Stimulated activated CD8-positive, alpha-beta memory T cell treated with anti-CD3 and anti-CD28 coated beads, Interleukin-15, amount 100 ng/mL, for 4 hours (primary cell): ENCODE measurements at regions not wholly inside any gene's neighbourhood (a gene's known extent, or its start where the extent isn't known, plus 50 kb on each side); places are given as distances from the start of the nearest gene placed in this dataset.

ENCODE experiments used
- DNase-seq, 2 donors: peaks; one replicate each; pipeline ENCODE4 v3.0.0-alpha.2; 2020; ENCODE audit warnings: low read depth in 2 of 2

DNA sequence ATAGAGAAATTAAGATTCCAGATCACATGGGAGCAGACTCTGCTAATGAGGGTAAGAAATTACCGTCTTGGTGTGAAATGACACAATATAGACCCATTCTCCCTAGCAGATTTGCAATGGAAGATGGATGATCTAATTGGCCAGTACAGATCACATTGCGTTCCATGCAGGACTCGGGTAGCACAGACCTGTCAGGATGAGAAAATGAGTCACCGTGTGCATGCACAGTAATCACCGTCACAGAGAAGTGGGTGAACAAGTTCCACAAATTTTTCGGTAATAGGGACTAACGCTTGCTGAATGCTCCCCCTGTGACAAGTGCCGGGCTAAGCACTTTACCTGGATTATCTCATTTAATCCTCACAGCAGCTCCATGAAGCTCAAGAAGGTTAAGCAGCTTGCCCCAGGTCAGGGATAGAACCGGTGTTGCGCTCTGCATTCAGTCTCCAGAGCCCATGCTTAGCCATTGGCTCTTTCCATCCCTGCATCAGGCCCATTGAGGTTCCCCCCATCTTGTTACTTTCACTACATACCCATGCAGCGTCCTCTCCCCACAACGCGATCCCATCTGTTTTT, 375.6 kb downstream of the FBXW7 start:
- DNase-seq: no peak

DNA sequence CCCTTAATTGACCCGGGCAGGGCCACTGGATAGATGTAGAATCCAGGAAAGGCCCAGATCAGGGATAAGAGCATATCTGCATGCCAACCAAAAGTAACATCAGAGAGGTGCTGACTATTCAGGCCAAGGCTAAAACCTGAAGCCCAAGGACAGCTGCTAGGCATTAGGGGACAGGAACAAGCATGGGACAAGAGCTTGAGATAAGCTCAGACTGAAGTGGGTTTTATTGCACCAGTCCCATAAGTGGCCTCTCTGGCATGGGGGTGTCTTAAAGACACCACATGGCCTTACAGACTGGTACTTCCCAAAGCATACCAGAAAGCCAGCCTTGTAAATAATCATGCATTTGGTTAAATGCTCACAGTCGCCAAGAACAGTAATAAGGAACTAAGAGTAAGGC, 376.1 kb downstream of the FBXW7 start:
- DNase-seq: no peak

DNA sequence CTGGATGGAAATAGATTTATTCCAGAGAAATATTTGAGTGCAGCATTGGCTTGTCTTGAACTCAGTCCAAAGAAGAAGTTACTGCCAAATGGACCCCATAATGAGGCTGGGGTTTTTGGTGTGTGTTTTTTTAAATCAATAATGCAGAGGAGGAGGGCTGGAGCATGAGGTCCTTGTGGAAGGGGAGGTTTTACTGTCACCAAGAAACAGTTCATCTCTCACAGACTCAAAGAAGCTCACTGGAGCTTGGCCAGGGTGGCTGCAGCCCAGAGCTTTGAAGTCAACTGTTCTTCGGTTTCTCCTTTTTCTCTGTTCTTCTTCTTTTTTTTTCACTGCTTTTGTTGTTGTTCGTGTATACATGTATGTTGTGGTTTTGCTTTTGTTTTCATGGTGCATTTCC, 377.7 kb downstream of the FBXW7 start:
- no peak for DNase-seq

DNA sequence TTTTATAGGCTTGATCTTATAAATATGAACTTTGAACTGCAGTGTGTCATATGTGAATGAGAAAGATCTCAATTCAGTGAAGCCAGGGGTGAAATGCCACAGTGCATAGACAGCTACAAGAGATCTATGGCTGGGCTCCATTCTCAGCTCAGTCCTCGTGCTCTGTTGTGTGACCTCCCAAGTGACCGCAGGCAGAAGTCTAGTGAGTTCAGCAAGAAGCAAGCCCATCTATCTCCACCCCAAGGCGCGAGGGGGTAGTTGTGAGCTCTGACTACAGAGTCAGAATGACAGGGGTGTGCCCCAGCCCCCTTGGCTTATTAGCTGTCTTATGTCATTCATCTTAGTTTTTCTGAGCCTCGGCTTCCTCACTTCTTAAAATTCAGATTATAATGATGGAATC, 378.3 kb downstream of the FBXW7 start:
- DNase-seq: no peak

DNA sequence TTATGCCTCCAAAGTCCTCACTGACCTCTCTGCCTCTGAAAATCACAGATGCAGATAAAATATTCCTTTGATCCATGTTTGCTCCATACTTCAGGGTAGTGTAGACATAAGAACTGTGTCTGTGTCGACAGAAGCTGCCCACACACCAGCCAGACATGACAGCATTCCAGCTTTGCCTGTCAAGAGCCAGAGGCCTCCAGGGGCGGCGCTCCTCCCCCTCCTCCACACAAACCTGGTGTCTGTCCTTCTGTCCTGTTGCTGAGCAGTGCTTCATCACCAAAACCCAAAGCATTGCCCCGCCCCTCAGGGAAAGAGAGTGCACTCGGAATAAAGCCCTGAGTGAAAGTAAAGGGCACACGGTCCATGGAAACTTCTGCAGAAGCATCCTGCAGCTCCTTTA, 379.4 kb downstream of the FBXW7 start:
- DNase-seq: no peak

DNA sequence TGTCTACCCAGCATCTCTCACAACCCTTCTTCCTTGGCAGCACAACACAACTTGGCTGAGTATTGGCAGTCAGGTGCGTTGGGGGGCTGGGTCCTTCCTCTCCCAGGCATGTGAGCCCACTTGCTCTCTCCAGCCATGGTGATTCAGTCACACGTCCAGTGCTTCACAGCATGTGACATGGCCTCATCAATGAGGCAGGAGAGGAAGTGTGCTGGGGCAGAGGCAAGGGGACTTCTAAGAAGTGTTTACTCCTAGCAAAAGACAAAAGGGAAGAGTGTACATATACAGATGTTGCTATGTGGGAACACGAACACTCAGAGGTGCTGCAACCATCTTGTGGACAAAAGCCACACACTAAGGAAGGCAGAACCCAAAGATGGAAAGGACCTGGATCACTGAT, 380.8 kb downstream of the FBXW7 start:
- no peak for DNase-seq

DNA sequence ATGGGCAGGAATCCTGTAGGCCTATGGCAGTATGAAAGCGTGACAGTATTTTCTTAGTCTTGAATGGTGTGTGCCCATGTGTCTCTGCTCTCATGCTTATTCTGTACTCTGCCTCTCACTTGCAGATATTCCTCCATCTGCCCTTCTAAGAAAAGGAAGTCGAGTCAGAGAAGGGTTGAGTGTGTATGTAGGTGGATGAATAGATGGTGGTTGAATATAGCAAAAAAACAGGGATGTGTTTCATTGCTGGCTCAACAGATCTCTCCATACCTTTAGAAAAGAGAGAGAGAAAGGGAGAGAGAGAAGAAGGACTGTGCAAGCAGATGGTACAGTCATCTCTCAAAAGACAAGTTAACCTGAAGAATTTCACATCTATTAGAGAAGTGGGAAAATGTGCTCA, 381.5 kb downstream of the FBXW7 start:
- no peak for DNase-seq

DNA sequence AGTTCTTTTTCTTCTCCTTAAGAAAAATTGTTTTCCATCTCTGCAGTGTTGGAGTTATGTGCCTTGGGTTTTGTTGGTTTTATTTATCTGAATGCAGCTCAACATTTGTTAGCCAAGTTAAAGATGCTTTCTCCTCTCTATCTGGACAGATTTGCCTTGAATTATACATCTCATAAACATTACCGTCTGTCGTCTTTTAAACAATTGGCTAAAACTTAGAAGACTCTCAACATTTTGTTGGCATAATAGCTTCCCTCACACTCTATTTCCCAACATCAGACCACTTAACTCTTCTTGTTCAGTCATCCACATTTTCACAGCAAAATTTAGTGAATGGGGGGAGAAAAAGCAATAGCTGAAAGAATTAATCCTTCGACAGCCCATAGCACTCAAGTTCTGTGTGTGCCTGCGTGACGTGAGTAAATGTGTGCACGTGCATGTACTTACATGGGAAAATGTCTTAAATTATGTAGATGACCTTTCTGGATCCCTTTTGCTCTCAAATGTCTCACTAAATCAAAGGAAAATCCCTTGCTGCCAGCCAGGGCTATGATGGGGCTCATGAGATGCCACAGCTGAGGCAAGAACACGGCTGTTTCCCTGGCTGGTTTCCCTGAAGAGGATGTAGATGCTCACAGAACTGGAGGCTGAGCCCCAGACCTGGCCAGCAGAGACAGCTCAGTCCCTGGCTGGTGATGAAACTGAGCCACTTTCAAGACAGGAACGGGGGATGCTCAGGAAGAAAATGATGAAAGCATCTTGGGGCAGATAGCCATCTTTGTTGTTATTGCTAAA, 382.2 kb downstream of the FBXW7 start:
- no peak for DNase-seq

DNA sequence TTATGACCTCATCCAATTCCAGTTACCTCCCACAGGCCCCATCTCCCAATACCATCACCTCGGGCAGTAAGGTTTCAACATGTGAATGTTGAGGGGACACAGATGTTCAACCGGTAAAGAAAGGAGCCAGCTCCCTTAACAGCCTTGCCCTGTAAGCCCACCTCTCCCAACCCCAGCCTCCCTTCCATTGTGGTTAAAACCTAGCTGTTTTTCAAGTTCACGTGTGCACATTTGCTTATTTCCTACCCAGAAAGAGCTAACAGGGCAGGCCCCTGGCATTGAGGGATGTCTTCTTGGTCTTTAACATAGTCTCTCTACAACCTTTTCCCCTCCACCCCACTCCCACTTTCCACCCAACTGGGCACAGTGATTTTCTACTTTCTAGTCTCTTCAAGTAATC, 385.7 kb downstream of the FBXW7 start:
- no peak for DNase-seq

DNA sequence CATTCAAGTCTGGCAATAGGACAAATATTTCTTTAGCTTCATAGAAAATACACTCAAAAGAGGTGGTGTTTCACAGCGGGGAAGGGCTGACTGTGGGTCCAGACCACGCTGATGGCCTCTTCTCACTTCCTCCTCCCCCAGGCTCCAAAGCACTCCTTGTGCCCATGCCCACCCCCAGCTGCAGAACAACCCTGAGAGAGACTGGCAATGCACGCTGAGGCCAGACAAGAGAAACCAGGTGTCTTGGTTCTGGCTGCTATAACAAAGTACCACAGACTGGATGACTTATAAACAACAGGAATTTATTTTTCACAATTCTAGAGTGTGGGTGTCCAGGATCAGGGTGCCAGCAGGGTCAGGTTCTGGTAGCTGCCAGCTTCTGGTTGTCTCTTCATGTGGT, 386.1 kb downstream of the FBXW7 start:
- no peak for DNase-seq

DNA sequence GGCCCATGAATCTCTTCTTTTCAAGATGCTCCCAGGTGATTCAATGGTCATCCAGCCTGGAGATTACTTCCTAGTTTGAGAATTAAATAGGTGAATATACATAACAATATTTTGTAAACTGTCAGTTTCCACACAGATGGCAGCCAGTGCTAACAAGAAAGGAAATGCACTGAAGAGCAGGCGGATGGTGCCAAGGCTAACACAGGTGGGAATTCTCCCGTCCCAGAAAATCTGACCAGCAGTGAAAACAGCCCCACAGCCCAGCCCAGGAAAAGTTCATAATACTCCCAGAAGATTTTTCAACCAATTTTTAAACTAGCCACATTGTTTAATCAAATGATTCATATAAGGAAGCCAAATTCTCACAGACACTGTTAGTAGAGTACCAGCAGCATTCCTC, 387.2 kb upstream of the GATB start:
- DNase-seq: no peak

DNA sequence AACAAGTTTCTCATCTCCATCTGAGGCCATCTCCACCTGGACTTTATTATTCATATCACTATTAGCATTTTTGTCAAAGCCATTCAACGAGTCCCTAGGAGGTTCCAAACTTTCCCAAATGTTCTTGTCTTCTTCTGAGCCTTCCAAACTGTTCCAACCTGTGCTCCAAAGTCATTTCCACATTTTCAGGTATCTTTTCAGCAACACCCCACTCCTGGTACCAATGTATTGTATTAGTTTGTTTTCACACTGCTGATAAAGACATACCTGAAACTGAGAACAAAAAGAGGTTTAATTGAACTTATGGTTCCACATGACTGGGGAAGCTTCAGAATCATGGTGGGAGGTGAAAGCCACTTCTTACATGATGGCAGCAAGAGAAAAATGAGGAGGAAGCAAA, 385.4 kb upstream of the GATB start:
- DNase-seq: no peak

DNA sequence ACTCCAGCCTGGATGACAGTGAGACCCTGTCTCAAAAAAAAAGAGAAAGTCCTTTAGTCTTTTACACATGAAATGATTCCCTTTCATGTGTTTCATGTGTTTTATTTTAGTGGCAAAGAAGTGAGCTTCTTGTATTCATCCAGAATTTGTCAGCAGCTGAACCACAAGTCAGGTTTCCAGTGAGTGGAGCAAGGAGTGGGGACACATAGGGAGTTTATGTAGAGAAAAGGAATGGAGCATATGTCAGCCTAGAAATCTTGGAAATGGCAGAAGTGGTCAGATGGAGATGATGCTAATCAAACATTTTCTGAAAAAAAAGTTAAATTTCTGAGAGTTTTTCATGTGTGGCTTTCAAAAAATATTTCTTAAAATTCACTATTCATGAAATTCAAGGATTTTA, 383.0 kb upstream of the GATB start:
- no peak for DNase-seq

DNA sequence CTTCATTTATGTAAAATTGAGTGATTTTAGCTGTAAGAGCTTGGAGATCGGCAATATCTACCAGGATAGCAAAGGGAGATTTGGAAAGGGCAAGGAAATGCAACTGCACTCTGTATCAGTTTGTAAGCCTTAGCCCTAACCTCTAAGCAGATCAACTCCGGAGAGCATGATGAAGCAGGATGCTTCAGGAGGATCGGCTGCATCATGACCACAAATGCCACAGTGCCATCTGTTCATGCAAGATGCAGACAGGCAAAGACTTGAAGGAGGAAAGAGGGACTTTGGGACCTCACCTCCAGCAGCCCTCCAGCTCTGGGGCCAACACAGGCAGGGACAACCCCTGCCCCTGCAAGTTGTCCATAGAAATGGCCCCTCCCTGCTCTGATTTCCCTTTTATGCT, 377.6 kb upstream of the GATB start:
- DNase-seq: no peak

DNA sequence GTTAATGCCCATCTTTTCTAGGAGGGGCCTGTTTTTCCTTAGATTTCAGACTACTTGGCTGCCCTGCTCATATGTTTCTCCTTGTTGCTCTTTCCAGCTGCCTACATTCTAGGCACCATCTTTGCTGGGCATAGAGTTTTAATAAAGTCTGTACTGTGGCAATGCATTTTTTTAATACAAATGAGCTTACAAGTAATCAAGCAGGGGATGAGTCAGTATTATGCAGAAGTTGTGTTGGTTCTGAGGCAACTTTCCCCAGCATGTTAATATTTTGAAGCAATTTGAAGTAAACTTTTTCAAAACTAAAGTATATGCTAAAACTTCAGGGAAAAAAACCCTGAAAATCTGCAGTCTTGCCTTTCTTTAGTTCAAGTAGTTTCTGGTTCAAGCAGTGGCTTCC, 372.0 kb upstream of the GATB start:
- DNase-seq: no peak

DNA sequence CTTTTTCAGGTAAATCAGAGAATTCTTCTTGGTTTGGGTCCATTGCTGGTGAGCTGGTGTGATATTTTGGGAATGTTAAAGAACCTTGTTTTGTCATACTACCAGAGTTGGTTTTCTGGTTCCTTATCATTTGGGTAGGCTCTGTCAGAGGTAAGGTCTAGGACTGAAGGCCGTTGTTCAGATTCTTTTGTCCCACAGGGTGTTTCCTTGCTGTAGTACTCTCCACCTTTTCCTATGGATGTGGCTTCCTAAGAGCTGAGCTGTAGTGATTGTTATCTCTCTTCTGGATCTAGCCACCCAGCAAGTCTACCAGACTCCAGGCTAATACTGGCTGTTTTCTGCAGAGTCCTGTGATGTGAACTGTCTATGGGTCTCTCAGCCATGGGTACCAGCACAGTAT, 367.5 kb upstream of the GATB start:
- DNase-seq: no peak

DNA sequence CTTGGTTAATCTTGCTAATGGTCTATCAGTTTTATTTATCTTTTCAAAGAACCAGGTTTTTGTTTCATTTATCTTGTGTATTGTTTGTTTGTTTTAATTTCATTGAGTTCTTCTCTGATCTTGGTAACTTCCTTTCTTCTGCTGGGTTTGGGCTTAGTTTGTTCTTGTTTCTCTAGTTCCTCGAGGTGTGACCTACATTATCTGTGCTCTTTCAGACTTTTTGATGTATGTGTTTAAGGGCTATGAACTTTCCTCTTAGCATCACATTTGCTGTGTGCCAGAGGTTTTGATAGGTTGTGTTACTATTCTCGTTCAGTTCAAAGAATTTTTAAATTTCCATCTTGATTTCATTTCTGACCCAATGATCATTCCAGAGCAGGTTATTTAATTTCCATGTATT, 365.4 kb upstream of the GATB start:
- no peak for DNase-seq

DNA sequence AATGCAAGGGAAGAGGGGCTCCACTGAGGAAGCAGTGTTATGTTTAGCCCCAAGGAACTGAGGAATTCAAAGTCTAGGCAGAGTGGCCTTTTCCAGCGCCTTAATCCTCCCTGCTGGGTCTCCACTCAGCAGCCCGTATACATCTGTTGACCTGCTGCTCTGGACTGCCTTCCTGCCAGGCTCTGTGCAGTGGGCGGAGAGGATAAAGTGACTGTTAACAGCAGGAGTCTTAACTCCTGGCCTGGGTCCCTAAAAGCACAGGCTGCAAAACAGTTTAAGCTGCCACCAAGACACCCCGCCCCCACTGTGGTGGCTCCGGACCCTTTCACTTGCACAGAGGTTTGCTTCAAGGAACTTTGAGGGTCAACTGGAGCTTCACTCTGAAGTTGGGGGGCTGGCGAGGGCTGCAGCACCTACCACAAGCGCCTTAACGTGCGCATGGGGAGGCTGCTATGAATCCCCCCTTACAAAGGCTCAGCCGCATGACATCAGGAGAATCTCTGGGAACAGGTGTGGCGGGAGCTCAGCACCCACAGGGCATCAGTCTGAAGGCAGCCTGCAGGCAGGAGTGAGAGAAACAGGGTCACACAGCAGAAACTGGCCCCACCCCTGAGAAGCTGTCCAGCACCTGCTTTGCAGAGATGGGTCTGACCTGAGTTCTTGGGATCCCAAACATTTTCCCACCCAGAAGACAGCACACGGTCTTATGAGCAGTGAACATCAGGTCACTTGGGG, 358.2 kb upstream of the GATB start:
- DNase-seq: no peak

DNA sequence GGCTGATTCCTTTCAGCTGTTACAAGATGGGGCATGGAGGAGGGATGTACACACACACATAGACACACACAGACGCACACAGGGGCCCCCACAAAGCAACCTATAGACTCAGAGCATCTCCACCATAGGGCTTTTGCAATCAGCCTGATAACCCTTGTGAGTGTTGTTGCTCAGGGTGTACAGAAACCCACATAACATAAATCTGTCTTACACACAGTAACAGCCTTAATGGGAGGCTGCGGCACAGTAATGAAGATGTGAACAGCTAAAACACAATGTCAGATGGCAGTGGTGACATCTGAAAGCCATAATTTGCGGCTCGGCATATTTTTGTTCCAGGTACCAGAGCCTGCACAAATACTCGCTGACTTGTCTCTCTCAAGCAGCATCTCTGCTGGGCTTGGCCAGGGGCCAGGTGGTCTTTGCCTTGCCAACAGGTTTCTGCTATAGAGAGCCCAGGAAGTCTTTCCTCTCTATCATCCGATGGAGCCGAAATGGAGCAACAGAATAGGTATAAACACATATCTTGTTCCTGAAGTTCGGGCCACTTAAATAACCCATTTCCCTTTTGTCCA, 357.2 kb upstream of the GATB start:
- no peak for DNase-seq

DNA sequence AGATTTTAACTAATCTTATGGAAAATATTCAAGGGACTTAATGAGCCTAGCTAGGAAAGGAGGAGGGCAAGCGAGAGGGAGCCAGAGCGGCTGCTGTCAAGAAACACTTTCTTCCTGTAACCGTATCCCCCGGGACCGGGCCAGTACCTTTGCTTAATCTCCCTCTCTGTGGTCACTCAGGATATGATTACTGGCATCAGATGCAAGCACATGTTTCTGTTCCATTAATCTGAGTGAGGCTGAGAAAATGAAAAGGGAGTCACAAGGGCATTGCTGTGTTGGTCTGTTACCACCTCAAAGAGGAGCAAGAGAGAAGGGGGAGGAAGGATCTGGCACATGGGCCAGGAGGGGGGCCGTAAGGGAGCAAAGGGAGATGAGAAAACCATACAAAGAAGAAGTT, 356.7 kb upstream of the GATB start:
- no peak for DNase-seq

DNA sequence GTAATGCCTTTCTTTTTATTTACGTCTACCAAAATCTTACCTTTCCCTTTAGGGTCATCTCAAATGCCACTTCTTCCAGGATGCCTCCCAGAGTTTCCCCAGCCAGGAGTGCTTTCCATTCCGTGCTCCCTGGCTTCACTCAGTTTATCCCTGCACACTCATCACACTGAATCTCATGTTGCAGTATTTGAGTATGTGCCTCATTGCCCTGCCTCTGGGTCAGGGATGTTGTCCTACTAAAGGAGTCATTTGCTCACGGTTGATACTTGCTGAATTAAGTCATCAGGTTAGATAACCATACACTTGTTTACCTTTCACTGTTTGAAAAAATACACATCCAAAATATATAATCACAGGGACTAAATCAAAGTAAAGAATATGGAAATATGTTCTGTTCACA, 356.2 kb upstream of the GATB start:
- DNase-seq: no peak

DNA sequence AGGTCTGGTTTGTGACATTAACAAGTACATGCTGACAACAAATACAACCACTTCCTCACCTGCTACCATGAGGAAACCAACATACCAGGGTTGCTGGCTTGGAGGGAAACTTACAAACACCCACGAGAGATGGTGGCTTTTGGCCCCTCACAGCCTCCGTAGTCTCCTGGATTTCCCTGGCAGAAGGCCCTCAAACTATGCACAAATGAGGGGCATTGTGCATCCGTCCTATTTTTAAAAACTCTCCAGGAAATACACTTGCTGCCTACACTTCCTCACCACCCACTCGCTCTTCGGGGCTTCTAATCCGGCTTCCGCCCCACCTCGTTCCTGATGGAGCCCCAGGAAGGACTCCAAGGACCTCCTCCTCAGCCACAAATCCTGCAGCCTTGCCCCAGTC, 355.0 kb upstream of the GATB start:
- no peak for DNase-seq

DNA sequence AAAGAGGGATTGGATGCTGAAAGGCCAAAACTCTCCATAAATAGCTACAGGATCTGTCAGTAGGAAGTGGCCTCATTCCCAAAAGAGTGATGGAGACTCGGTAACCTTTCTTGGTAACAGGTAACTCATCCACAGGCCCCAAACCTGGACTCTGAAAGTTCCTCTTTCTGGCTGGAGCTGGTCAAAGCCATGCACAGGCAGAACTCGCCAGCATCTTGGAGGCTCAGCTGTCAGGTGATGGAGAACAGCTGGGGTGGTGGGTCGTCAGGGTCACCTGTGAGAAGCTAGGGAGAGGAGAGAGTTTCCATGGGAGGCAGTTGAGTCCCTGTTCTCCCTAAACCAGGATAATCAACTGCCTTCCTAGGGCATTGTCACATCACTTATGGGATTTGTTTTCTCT, 354.3 kb upstream of the GATB start:
- DNase-seq: no peak
